ENCODE measurements at regions not wholly inside any gene's neighbourhood (a gene's known extent, or its start where the extent isn't known, plus 50 kb on each side); places are given as distances from the start of the nearest gene placed in this dataset.
"Not testable (repeated sequence)": the region's sequence is repeated elsewhere in the genome, so short reads cannot be mapped to it uniquely, and the experiment has no call there.

GRCh38 chr13:44810061-44810840, 179.0 kb downstream of the NUFIP1 start:
- peak; percentile 79 for DNase-seq

GRCh38 chr13:44809190-44809589, 180.1 kb downstream of the NUFIP1 start:
- DNase-seq = no peak

GRCh38 chr13:44808185-44808584, 181.1 kb downstream of the NUFIP1 start:
- no peak for DNase-seq

GRCh38 chr13:44807449-44808034, 181.7 kb downstream of the NUFIP1 start:
- no peak for DNase-seq

- DNase-seq = no peak
Measured at GRCh38 chr13:44806826-44807225, 182.4 kb downstream of the NUFIP1 start.

- no peak for DNase-seq
Measured at GRCh38 chr13:44805585-44805984, 183.7 kb downstream of the NUFIP1 start.

GRCh38 chr13:44803390-44803789, 185.9 kb downstream of the NUFIP1 start:
- no peak for DNase-seq

GRCh38 chr13:44802491-44802890, 186.8 kb downstream of the NUFIP1 start:
- DNase-seq = no peak

- no peak for DNase-seq
Measured at GRCh38 chr13:44801990-44802389, 187.3 kb downstream of the NUFIP1 start.

GRCh38 chr13:44800626-44801025, 188.6 kb downstream of the NUFIP1 start:
- no peak for DNase-seq

- DNase-seq = no peak
Measured at GRCh38 chr13:44797685-44798084, 191.6 kb downstream of the NUFIP1 start.

GRCh38 chr13:44796597-44797490, 192.4 kb downstream of the NUFIP1 start:
- no peak for DNase-seq

GRCh38 chr13:44796039-44796438, 193.2 kb downstream of the NUFIP1 start:
- DNase-seq = not testable (repeated sequence)

- DNase-seq = no peak
Measured at GRCh38 chr13:44795176-44795575, 194.1 kb downstream of the NUFIP1 start.

- DNase-seq = no peak
Measured at GRCh38 chr13:44792096-44792495, 197.2 kb downstream of the NUFIP1 start.

GRCh38 chr13:44790289-44790688, 199.0 kb downstream of the NUFIP1 start:
- no peak for DNase-seq

GRCh38 chr13:44787617-44788016, 201.7 kb downstream of the NUFIP1 start:
- no peak for DNase-seq

- peak; percentile 87 for DNase-seq
Measured at GRCh38 chr13:44786756-44787155, 202.5 kb downstream of the NUFIP1 start.

GRCh38 chr13:44785401-44785800, 203.9 kb downstream of the NUFIP1 start:
- no peak for DNase-seq

GRCh38 chr13:44784708-44785080, 204.6 kb downstream of the NUFIP1 start:
- peak; percentile 61 for DNase-seq

- no peak for DNase-seq
Measured at GRCh38 chr13:44783994-44784707, 205.1 kb downstream of the NUFIP1 start.

GRCh38 chr13:44780591-44781280, 204.6 kb upstream of the TSC22D1 start:
- DNase-seq = no peak
